NCI-H146 (cell line): ENCODE measurements at regions not wholly inside any gene's neighbourhood (a gene's known extent, or its start where the extent isn't known, plus 50 kb on each side); places are given as distances from the start of the nearest gene placed in this dataset.

Experiments
- DNase-seq: peaks from one replicate; lab custom pipeline; 2025; lab: John Stamatoyannopoulos, UW

DNA sequence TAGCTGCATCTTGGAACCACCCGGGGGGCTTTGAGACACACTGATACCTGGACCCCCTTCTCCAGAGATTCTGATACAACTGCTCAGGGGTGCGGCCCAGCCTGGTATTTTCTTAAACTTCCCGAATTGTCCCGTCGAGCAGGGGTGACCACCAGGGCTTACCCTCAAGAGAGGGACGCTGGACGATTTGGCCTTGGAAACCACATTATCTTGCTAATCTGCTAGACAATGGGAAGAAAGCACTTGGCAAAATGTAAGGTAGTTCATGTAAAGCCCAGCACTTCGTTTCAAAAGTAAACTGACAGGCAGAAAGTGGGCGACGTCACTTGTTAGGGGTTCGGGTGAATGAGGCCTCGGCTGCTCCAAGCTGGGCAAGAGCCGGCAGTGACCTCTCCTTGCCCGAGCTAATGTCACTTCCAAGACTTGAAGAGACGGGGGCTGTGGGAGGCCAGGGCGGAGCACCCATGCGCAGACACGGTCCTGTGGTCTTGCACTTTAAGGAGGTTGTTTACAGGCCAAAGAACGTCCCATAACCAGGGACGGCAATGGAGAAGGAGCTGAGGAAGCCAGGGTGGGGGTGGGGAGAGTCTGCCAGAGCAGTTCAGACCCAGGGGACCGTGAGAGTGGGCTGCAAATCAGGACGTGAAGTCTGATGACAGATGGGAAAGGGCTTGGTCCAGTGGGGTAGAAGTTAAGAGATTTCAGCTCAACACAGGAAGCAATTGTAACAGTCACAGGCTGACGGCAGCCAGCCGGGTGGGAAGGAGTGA, 152.7 kb upstream of the GSE1 start:
- no peak for DNase-seq

DNA sequence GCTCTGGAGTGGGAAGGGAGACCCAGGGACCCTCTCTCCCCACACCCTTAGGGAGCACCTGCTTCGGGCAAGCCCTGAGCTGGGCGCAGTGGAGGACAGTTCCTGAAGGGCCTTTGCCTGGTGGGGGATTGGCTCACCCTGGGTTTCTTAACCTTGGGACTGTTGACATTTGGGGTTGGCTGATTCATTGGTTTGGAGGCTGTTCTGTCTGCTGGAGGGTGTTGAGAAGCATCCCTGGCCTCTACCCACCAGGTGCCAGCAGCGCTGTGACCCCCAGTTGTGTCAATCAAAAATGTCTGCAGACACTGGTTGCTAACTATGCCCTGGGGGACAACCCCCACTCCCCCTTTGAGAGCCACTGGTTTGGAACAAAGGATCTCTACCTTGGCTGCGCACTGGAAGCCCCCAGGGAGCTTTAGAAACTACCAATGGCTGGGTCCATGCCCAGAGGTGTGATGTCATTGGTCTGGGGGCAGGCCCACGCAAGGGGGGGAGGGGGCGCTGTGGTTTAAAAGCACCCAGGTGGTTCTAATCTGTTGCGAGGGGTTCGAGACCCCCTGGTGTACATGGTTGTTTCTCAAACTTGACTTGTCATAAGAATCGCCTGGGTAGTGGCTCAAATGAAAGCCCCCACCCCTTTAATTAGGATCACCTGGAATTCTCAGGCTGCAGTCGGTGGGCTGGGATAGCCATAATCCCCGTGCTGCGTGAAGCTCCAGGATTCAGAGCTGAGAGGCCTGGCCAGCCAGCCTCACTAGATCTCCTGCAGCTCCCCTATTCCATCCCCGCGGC, 151.9 kb upstream of the GSE1 start:
- DNase-seq: peak; percentile 52

DNA sequence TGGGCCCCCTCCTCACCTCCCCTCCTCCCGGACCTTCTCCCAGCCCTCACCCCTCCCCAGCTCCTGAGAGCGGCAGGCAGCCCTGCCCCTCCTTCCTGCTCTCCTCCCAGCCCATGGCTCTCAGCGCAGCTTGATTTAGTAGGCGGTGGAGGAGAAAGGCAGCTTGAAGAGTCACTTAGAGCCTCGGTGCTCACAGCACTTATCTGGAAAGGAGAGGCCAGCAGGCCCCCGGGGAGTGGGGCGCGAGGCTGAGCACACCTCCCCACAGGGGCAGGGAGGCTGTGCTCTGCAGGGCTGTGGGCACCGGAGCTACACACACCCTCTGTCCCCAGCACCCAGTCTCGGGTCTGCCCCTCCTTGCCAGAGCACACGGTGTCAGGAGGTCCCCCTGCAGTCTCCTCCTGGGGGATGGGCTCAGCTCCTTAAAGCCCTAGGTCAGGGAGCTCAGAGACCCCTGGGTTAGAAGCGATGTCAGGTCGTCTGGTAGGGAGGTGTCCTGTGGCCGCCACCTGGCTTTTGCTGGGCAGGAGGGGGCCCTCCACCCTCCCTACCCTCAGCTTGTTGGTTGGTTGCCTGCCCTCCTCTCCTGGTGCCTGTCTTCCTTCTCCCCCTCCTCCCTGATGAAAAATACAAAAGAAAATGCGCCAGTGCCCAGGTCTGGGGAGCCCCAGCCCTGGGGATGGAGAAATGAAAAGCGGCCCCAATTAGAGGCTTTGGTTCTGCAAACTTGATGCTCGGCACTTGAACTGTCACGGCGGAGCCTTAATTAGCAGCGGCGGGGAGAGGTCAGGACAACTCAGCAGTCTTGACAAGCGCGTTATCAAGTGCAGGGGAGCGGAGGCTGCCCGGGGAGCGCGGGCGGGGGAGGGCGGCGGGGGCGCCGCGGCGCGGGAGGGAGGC, 151.1 kb upstream of the GSE1 start:
- peak; percentile 59 for DNase-seq

DNA sequence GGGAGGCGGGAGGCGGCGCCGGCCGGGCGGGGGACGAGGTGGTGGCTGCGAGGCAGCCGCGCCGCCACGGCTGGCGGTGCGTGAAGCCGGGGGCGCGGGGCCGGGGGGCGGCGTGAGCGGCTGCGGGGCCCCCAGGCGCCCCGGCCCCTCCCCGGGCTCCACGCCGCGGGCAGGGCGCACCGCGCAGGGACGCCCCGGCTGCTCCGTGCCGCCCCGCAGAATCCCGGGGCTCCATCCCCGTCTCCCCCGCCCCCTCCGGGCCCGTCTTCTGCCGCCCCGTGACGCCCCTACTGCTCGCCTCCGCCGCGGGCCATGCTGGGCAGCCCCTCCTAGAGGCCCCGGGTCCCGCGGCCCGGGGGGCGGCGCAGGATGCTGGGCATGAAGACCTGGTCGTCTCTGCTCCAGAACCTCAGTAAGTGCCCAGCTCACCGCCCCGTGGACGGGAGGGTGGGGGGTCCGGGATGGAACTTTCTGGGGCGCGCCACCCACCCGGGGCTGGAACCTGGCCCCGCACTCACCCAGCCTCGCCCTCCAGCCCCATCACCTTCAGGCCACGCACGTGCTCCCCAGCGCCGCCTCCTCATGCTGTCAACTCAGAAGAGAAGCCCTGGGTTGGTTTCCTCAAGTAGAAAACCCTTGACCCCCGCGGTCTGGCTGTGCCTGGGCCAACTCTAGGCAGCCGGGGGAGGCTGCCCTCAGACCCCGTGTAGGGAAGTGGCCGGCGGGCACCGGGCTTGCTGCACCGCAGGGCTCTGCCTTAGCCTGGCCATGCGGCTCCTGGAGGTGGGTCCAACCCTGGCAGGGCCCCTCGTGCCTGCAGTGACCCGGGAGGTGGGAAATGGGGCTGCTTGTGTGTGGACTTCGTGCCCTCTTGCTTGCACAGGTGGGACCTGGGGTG, 150.2 kb upstream of the GSE1 start:
- DNase-seq: no peak

GRCh38 chr16:85463672-85464382, 149.3 kb upstream of the GSE1 start:
- DNase-seq: no peak

DNA sequence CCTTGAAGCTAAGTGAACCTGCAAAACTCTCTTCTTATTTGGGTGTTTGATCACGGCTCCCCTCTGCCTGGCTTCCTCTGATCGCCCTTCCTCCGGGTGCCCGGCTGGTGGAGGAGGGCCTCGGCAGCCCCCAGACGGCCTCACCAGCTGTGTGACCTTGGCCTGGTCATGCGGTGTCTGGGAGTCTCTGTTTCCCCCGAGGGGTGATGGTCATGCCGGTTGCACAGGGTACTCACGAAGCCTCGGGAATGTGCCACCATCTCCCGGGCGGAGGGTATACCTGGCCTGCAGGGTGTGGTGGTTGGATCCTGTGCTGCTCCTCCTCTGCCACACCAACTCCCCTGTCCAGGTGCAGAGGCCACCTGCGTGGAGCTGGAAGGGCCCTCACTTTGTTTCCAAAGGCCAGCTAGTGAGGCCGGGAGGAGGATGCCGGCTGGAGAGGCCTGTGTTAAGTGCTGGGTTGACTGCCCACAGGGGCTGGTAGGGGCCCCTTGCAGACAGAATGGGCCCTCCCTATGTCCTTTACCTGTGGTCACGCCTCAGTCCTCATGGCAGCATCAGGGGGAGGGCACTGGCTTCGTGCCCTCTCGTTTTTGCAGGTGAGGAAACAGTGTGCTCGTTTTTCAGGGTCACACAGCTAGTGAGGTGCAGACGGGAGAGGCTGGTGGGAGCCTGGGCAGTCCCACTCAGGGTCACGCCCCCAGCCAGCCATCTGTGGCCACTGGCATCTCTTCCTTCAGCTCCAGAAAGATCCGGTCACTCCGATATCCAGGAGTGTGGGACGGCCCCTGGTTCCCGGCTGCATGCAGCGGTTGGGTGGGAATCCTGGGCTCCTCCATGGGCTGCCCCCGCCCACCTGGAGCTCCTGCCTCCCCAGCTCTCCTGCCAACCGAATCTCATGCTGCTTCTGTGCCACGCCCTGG, 148.5 kb upstream of the GSE1 start:
- DNase-seq: peak; percentile 55

DNA sequence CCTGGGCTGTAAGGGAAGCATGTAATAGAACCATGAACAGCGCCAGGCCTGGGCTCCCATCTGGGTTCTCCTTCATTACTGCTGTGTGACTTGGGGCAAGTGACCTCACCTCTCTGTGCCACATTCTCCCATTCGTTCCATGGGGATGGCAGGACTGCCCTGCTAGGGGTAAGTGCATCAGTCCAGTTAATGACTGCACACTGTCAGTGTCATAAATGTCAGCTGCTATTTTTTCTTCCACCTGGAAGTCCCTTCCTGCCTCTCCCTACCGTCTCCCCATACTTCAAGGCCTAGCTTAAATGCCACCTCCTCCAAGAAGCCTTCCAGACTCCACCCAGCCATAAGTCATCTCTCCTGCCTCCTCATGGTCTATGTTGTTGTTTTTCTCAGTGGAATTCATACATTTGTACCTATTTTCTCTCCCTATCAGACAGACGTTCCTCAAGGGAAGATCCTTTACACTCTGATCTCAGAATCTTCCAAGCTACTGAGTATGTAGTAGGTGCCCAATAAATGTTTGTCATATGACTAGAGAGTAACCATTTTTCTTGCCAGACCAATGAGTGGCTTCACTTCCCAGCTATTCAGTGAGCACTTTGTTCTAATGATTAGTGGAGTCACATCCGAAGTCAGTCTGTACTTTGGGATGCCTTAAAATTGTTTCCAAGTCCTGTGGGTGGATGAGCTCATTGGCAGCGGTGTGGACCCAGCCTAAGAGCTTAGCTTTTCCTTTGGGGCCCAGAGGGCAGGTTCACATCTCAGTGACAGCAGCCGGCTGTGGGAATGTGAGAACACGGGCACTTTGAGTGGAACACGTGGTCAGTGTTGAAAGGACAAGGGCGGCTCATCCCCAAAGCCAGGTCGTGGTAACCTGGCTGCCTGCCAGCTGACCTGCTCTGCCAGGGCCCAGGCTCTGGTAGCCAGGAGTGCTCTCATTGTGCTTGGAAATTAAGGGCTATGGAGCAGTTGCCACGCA, 147.5 kb upstream of the GSE1 start:
- DNase-seq: peak; percentile 73

DNA sequence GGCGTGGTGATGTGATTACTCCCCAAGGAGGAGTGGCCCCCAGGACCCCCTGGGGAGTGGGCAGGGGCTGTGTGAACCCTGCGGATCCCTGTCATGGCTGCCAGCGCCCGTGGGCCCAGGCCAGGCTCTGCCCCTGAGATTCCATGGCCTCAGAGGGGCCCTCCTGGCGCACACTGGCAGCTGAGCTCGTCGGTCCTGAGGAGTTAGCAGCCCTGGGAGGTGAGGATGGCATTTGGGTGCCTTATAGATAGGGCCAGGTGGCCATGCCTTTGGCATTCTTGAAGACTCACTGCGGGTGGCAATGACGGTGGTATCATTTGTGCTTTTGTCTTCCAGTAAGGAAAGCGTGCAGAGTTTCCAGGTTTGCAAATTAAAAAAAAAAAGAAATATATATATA, 146.8 kb upstream of the GSE1 start:
- no peak for DNase-seq

GRCh38 chr16:85466989-85467388, 146.1 kb upstream of the GSE1 start:
- DNase-seq: no peak

DNA sequence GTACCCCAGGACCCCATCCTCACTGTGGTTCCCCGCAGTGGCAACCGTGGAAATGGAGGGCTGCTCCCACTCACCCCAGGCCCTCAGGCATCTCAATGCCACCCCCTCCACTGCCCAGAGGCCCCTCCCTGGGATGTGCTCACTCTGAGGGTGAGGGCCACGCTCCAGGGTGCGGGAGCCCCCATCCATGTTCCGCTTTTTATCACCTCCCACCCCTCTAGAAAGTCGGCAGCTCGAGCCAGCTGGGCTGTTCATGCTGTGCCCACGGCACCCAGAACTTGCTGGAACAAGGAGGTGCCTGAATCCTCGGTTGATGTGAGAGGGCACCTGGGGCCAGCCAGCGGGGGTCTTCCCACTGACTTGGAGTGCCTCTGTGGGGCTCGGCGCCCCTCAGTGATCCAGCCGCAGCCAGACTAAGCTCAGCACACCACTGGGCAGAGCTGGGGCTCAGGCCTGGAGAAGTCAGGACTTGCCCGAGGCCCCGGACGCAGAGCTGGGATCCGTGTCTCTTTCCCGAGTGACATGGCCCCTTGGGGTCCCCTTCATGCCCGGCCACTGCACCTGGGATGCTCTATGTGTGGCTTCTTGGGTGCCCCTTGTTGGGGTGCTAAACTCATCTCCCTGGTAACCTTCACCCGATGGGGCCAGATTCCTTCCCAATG, 143.1 kb upstream of the GSE1 start:
- DNase-seq: no peak

DNA sequence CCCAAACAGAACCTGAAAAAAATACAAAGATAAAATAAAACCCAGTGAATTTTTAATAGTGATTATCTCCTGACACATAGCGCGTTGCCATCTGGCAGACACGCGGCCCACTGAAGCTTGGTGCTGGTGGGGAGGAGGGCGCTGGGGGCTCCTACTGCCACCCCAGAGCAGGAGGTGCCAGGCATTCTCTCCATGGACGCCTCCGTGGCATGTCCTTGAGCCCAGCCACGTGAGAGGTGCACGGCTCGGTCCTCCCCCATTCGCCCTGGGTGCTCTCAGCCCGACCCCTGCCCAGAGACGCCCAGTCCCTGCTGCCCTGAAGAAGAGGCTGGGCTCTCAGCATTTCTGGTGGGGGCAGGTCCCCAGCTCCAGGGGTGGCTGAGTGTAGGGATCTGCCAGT, 142.2 kb upstream of the GSE1 start:
- DNase-seq: no peak

DNA sequence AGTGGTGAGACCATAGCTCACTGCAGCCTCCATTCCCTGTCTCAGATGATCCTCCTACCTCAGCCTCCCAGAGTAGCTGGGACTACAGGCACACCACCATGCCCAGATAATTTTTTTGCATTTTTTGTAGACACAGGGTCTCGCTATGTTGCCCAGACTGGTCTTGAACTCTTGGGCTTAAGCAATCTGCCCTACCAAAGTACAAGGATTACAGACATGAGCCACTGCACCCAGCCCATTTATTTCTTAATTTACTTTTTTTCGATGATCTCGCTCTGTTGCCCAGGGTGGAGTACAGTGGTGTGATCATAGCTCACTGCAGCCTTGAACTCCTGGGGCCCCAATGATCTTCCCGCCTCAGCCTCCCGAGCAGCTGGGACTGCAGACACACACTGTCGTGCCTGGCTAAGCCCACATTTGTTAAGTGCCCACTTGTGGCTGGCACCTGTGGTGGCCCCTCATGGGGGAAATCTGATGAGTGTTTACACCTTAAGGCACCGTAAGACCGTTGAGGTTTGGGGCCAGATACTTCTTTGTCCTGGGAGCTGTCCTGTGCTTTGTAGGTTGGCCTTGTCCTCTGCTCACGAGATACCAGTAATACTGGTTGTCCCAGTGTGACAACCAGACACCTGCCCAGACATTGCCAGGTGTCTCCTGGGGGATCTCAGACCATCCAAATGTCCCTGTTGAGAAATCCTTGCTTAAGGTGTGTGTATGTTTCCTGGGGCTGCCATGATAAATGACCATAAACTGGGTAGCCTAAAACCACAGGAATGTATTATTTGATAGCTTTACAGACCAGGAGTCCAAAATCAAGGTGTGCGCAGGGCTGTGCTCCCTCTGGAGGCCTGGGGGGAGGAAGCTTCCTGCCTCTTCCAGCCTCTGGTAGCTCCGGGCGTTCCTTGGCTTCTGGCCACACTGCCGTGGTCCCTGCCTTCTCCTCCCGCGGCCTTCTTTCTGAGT, 141.4 kb upstream of the GSE1 start:
- DNase-seq: no peak

GRCh38 chr16:85472514-85472913, 140.6 kb upstream of the GSE1 start:
- no peak for DNase-seq

DNA sequence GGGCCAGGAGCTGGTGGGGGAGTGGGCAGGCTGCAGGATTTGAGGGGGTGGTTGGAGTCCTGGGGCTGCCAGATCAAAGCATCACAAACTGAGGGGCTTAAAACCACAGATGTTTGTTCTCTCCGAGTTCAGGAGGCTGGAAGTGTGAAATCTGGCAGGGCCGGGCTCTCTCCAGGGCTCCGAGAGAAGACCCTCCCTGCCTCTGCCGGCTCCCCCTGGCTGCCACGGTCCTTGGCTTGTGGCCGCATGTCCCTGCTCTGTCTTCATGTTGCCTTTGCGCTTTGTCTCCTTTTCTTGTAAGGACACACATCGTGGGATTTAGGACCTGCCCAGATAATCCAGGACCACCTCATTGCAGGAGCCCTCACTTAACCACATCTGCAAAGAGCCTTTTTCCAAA, 139.8 kb upstream of the GSE1 start:
- DNase-seq: no peak

DNA sequence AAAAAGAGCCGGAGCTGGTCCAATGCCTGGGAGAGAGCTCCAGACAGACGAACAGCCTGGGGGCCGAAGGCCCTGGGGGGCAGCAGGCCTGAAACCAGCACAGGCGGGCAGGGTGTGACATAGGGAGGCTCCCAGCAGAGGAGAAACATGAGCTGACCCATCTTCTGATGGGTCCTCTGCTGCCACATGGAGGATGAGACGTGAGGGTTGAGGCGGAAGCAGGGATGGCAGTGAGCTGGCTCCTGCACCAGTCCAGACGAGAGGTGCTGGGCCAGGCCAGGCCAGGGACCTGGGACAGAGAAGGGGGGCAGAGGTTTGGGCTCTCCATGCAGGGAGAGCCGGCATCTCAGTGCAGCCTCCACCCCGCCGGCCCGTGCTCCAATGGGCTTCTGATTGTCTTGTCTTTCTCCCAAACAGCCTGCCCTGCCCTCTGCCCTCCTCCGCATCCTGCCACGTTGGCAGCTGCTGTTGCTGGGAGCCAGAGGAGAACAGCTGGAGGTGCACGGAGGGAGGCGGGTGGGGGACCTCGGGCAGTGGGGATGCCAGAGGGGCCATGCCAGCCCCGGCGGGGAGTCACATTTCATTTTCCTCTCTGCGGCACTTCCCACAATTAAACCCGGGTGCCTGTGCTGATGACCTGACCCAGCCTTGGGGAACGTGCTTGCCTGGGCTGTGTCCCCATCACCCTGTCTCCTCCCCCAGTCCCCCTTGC, 139.1 kb upstream of the GSE1 start:
- no peak for DNase-seq

DNA sequence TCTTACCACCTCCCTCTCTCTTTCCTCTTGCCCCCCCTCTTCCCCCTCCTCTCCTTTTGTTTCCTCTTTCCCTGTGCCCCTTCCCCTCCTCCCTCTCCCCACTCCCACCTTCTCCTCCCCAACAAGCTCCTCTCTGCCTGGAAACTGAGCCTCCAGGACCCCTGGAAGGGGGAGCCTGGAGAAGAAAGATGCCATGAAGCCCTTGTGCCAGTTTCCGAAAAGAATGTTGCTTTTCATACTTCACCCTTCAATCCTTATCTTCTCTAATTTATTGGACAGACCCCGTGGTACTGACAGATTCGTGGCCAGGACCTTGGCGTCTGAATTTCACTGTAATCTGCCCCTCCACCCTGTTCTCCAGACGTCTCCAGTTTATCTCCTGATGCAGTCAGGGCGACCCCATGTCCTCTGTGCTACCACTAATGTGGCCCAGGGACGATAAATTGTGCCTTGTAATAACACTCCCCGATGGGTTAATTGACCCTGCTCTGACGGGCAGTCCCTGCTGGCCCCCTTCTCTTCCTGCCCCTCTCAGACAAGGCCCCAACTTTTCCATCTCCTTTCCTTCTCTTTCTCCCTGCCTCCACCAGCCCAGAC, 138.4 kb upstream of the GSE1 start:
- DNase-seq: no peak
